NCI-H510A treated with DMSO at 0.1 percent for 48 hours (cell line): ENCODE measurements at regions not wholly inside any gene's neighbourhood (a gene's known extent, or its start where the extent isn't known, plus 50 kb on each side); places are given as distances from the start of the nearest gene placed in this dataset.
A peak's percentile ranks its signal among the peaks of the same experiment; 100 is the strongest.

ENCODE experiments used
- DNase-seq: peaks from one replicate; lab custom pipeline; 2025; lab: John Stamatoyannopoulos, UW

DNA sequence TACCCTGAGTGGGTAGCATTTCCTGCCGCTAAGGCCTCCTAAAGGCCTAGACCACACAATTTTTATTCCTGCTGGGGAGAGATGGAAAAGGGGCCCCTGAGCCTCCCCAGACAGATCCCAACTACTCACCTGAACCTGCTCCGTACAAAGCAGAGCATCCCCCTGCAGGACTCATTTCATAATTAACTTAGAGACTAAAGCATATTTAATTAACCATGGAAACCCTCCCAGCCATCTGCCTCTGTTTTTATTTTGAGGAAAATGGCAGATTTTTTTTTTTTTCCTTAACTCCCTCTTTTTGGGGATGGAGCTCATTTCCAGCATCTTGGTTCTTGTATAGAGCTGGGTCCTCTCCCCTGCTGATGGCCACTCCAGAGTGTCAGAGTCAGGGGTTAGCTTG lies 96.5 kb upstream of the CRHR1 start:
- no peak for DNase-seq

DNA sequence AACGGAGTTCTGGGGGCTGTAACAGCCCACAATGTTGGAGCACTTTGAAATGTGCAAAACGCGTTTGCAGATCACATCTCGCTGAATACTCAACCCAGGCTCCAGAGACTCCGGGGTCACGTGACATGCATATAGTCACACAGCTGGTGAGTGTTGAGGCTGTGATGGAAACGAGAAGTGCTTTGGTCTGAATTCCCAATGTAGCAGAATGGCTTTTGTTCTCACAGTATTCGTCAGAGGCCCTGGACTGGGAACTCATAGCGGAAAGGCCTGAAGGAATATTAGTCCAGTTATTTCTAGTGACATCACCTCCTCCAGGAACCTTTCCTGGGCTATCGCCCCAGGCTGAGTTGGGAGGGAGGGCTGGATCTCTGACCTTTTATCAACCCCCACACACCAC lies 95.8 kb upstream of the CRHR1 start:
- DNase-seq = no peak

DNA sequence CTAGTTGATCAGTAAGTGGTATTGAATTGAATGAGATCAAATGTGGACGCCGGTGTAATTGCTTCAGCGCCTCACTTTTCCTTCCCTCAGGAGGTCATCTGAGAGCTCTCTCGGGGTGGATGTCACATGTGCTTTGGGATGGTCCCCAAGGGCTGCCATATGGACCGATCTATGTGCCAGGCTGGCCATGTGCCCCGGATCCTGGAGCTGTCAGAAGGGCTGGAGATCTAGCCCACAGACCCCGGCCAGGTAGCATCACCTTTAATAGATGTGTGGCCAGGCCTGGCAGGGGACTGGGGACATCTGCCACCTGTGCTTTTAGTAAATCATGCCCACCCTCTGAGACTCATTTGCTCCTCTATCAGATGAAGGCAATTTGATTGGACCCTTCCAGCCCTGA lies 95.3 kb upstream of the CRHR1 start:
- DNase-seq = no peak

DNA sequence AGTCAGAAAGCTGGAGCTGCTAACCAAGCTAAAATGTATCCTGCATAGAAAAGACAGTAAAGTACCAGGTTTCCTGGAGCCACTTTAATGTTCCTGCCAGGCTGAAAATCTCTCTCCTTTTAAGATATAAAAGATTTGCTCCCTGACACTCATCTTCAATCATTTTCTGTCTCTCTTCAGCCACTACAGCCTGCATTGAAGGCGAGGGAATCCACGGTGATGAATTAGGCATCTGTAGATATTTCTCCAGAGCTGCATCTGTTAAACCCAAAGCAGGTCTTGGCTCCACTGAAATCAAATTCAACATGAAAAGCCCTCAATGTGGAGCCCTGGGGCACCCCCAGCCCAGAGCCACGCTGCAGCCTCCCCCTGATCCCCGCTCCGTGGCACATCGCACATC lies 94.7 kb upstream of the CRHR1 start:
- no peak for DNase-seq

DNA sequence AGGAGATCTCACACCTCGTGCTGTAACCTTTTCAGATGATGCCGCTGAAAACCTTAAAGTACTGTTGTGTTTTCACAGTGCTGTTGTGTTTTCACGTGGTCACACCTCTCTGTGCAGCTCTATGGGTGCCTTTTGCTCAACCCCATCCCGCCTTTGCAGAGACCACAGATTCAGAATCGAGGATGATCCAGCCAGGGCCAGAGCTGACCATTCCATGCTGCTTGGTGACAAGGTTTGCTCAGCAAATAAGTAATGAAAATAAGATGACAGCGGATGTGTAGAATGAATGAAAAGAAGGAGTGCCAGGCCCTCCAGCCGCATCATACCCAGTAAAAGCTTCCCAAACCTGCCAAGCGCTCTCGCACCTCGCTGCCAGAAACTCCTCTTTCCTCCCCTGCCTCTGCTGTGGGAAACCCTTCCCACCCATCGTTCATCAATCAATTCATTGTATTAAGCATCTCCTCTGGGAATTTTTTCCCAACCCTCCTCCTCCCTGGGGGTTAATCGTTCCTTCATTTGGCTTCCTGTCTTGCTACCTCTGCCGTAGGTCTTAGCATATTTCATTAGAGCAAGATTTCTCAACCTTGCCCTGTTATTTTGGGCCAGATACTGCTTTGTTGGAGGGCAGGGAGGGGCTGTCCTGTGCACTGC lies 93.4 kb upstream of the CRHR1 start:
- DNase-seq = no peak

DNA sequence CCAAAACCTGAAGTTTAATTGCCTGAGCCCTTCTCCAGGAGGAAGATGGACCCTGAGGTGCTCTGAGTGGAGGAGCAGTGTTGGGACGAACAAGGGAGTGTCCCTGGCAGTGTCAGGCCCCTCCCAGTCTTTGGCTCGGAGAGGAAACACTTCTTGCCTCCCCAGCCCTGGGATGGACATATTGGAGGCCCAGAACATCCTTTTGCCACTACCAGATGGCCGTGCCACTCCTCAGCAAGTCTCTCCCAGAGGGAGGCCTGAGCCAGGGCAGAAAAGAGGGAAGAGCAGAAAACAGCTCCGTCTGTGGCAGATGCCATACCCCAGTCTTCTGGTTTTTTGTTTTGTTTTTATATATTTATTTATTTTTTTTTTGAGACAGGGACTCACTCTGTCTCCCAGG lies 91.5 kb upstream of the CRHR1 start:
- DNase-seq = no peak

DNA sequence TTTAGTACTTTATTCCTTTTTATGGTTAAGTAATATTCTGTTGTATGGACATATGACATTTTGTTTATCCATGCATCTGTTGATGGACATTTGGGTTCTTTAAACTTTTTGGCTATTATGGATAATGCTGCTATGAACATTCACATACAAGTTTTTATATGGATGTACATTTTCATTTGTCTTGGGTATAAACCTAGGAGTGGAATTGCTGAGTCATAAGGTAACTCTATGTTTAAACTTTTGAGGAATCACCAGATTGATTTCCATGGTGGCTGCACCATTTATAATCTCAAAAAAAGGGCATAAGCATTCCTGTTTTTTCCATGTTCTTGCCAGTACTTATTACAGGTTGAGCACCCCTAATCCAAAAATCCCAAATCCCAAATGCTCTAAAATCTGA lies 90.3 kb upstream of the CRHR1 start:
- DNase-seq = no peak

DNA sequence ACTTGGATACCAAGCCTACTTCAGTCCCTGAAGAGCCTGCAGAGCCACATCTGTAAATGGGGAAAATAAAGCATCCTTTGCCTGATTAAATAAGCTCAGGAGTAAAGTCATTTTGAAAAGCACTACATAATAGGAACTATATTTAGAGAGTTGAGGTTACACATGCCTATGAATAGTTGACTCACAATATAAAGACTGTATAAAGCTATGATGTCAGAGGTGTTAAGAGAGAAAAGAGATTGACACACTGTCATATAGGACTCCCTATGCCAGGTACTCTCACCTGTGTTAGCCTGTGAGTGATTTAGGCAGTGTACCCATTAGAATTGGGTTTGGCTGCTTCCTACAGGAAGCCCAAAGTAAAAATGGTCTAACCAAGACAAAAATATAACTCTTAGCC lies 87.7 kb upstream of the CRHR1 start:
- no peak for DNase-seq

DNA sequence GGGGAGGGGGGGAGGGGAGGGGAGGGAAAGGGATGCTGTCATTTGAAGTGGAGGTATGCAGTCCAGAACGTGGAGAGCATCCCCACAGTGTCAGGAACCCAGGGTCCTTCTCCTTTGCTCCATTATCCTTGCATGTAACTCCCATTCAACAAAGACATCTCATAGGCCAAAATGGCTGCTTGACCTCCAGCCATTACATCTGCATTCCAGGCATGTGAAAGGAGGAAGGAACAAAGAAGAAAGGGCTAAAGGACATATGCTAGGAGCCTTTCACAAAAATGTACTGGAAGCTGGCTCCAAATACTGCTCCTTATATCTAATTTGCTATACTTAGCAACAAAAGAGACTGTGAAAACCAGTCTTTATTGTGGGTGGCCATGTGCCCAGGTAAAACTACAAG lies 87.0 kb upstream of the CRHR1 start:
- no peak for DNase-seq

DNA sequence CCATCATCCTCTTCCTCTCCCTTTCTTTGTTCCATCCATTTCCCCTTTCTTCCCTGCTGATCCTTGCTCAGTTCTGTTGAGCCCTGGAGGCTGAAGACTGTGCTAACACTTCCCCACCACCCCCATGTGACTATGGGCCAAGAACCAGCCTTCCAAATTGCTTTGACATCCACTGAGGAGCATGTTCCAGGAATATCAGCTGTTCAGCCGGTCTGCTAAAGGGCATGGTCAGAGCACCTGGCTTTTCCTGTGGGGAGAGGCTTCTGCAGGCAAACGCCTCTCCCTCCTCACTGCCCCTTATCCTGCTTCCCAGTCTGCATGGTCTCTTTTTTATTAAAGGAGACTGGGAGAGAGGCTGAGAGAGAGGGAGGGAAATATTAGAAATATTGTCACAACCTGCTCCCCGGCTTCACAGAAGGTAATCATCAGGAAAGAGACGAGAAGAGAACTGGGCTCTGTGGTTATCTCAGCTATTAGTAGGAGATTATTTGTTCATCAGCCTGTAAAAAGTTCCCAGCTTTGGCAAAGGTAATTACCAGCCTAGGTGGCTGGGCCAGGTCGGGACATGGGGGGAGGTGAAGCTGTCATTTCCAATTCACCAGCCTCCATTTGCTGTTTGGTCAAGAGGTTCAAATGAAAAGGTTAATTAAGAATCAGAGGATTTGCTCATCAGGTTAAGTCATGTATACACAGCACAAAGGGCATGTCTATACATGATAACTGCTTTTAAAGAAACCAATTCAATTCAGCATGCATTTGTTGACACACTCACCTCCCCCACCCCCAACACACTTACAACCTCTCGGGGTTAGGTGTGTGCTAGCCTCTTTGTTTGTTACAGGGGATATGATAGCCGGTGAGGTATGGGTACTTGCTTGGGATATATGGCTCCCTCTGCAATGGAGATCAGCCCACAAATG lies 83.7 kb upstream of the CRHR1 start:
- peak; percentile 92 for DNase-seq

DNA sequence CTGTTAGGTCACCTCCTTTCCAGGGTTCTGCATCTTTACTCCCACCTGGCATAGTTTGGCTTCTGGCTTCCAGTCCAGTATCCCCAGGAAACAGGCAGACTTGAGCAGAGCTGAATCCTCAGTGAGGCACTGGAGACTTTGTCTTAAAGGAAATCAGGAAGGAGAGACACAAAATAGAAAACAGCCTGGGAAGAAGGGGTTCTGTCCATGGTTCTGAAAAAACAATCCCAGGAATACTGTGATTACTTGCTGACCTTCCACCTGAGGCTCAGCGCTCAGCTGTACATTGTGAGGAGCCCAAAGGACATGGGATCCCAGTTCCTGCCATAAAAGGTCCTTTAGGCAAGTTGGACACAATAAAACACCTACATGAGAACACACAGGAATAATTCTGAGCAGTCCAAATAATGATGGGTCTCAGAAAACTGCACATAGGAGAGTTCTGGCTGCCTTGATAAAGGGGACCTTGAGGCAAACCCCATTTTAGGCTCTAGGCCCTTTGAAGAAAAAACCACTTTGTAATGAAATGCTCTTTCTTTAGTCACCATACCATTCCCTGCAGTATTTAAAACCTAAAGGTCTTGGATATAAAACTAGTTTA lies 81.4 kb upstream of the CRHR1 start:
- no peak for DNase-seq

DNA sequence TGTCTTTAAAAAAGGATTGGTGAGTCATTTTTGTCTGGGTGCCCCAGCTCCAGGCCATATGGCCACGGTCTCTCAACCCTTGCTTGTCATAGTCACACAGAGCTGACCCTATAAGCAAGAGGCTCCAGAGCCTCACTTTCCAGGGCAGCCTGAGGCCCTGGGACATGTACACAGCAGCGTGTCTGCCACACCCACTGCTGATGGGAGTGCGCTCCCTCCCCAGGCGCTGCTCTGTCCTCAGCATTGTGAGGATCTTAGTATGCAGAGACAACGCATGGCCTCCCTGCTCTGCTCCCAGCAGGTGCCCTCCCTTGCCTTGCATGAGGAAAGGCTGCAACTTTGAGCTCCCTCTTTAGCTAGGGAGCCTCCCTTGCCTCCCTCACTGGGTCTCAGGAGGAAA lies 80.8 kb upstream of the CRHR1 start:
- DNase-seq = peak; percentile 14

DNA sequence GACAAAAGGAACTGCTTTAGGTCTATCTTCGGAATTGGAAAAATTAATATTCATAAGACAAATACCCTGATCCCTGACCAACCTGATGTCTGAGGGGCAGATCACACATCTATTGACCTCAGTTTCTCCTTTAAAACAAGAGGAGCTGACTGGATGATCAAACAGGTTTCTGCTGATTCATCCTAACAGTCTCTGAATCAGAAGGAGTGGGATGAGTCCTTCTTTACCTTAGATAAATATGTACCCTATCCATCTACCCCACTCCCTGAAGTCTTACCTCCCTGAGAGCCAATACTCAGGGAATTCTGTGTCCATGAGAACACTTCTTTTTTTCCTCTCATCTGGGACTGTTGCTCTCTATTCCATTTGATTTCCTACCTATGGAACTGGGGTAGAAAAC lies 80.3 kb upstream of the CRHR1 start:
- no peak for DNase-seq

DNA sequence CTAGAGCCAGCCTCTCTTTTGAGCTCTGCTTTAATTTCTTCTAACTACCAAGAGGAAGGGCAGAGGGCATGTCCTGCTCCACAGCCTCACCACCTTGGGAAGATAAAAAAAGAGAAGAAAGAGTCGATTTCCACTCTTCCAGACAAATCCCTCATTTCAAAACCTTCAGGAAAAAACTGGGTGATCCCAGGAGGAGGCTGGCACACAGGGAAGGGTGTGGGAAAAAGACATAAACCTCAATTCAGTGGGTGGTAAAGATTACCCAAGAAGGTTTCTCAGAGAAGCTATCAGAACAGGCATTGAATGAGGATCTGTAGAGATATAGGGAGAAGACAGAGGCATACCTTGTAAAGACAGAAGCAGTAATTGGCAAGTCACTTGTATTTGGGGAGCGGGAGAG lies 79.9 kb upstream of the CRHR1 start:
- DNase-seq = no peak

DNA sequence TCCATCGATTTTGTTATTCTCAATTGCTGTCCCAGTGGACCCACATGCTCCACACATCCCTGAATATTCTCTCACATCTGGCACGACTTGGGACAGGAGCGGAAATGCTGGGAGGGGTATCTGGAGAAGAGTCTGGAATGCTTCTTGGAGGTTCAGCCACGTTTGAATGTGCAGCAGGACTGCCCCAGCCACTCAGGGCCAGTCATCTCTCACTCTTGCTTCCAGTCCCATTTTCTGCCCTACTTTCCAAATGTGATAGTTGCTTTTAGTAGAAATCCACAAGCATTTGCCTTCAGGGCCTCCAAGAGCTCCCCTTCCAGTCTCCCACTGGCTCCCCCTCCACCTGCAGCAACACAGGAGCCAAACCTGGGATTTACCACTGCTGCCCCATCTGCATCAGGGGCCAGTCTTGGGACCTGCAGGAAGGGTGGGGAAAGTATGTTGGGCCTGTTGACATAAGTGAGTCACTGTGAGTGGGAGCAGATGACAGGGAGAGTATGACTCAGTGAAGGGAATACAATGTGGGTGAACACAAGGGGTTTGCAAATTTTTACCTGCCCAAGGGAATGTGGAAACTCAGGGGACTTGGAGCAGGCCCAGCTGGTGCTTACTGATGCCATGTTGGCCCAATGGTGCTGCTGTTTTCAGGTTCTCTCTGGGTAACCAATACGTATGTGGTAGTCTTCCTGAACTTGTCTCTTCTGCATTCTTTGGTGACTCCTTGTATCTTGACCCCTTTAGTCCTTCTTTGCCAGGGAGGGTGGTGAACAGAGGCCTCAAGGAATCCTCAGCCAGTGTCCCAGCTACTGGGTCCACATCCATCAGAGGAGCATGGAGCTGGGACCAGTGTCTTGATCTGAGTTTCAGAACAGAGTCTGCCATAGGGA lies 78.8 kb upstream of the CRHR1 start:
- DNase-seq = no peak

DNA sequence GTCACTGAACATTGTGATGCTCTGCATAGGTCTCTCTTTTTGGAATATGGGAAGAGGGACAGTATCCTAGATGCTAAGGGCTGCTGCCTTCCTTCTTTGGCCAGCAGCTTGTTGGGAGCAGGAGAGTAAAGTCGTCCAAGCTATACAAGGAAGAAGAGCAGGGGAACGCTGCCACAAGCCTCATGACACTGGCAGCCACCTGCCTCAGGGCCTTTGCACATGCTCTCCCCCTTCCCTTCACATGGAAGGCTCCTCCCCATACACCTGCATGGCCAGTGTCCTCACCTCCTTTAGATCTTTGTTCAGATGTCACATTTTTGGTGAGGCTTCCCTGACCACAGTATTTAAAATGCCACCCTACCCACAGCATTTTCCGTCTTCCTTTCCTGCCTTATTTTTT lies 78.1 kb upstream of the CRHR1 start:
- DNase-seq = no peak

DNA sequence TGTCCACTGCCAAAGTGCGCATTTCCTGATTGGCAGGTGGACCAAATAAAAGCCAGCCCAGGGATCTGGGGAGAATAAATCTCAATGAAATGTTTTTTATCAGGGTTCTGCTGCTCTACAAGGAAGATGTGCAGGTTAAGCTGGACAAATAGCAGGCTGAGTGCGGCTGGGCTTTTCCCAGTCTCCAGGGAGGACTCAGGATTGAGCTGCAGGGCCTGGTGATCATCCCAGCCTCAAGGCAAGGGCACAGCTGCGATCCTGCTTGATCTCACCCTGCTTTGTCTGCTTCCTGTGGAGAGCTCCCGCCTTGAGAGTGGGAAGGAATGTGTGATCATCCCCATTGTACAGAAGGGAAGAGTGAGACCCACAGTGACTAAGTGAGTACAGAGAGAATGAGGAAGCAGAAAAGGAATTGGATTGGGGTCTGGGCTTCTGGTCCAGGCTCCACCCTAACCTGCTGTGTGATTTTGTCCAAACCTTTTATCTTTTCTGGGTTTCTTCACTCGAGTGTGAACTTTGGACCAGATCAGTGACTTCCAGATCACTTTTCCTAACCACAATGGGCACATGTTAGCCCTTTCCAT lies 75.3 kb upstream of the CRHR1 start:
- DNase-seq = no peak

DNA sequence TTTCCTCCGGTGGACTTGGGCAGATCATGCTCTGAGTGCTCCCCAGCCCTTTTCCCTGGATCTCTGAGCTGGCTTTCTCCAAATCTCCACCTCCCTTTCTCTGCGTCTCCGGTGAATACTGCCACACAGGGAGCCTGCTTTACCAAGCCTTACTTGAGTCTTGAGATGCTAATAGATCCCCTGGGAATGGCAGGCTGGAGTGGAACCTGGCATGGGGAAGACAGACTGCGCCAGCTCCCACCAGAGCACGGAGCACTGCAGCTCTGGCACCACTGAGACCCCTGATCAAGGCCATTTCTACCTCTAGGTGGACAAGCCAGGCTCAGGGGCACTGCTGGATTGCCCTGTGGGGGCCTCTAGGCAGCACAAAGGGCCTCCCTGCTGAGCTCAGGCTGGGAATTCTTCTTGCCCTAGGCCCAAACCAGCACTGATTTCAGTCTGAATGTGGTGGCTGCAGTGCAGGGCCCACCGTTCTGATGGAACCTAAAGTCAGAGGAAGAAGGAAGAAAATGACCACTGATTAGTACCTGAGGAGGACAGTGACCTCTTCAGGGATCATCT lies 74.3 kb upstream of the CRHR1 start:
- DNase-seq = no peak

DNA sequence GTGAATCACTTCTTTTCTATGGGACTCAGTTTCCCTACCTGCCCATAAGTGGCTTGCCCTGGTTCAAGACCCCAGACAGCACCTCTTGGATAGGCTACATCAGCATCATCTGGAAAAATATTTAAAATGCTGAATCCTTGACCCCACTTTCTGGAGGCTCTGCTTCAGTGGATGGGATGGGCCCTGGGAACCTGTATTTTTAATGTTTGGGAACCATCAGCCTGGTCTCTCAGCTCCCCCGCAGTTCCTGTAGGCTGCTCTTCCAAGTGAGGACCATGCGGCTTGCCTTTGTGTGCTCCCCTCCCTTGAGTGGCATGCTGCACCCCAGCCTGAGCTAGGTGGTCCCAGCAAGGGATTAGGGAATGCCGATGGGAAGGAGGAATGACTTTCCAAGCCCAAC lies 68.3 kb upstream of the CRHR1 start:
- no peak for DNase-seq

DNA sequence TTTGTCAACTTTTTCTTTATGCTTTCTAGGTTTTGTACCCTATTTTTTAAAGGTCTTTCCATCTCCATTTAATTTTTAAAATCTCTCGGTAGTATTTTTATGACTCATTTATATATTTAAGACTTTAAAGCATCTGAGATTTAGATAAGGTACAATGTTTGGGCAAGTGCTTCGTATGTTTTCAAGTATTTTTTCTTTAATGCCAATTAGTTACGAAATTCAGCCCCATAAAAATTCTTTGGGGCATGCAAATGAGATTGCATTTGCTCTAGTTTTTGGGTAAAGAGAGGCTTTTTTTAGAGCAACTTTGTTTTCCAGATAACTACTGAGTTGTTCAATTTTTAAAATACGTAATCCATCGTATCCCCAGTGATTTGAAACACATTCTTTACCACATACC lies 65.3 kb upstream of the CRHR1 start:
- no peak for DNase-seq

DNA sequence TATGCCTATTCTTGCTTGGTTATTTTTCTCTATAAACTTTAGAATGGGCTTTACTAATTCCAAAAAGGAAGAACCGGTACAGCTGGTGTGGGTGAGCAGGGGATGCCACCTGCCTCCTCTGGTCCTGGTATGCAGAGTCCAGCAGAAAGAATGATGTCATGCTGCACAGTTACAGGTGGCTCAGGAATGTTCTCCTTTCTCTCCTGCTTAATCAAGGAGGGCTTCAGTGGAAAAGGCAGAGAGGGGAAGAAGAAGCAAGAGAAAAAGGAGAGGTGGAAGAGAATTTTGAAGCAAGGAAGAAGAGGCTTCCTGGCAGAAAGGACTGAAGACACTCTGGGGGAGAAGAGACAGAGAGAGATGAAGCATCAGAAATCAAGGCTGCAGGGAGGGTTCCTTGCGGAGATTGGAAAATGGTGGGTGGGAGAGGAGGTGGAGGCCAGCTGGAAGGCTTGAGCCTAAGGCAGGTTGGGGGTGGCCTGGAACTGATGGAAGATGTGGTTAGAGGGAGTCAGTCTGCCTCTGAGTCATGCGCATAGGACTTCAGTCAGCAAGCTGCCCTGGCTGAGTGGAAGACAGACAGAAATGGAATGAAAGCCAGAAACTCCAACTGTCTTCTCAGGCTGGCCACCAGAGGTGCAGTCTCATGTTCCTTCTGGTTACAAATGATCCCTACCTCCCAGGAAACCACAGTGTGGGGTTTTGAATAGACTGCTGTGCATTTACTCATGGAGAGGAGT lies 64.6 kb upstream of the CRHR1 start:
- peak; percentile 23 for DNase-seq
